WERI-Rb-1 (cell line): ENCODE measurements at regions not wholly inside any gene's neighbourhood (a gene's known extent, or its start where the extent isn't known, plus 50 kb on each side); places are given as distances from the start of the nearest gene placed in this dataset.
"Not testable (repeated sequence)": the region's sequence is repeated elsewhere in the genome, so short reads cannot be mapped to it uniquely, and the experiment has no call there.

Source experiments
- DNase-seq: peaks from one replicate; pipeline ENCODE4 v3.0.0-alpha.2; 2020
- H3K27ac ChIP-seq: fragments of 250-450 bp; sonication (Bioruptor Pico); 2 replicates; pipeline ENCODE4 v1.5.1; 2020; ENCODE audit warnings: mild to moderate bottlenecking, moderate library complexity
- H3K27me3 ChIP-seq: fragments of 250-450 bp; sonication (Bioruptor Pico); 2 replicates; pipeline ENCODE4 v1.5.1; 2021; ENCODE audit warnings: mild to moderate bottlenecking, low read depth, moderate library complexity; ENCODE audit not compliant: insufficient read depth, severe bottlenecking
- H3K36me3 ChIP-seq: fragments of 250-450 bp; sonication (Bioruptor Pico); 2 replicates; pipeline ENCODE4 v1.5.1; 2020; ENCODE audit warnings: mild to moderate bottlenecking, moderate library complexity
- H3K4me3 ChIP-seq: 2 replicates; pipeline ENCODE4 v1.5.1; 2011; ENCODE audit warnings: low read depth, mild to moderate bottlenecking, control low read depth, low read length
- H3K9me3 ChIP-seq: fragments of 250-450 bp; sonication (Bioruptor Pico); 2 replicates; pipeline ENCODE4 v1.5.1; 2021; ENCODE audit warnings: mild to moderate bottlenecking, moderate library complexity; ENCODE audit not compliant: severe bottlenecking
- CTCF ChIP-seq: IDR thresholded peaks from 2 replicates; pipeline ENCODE4 v1.5.1; 2011; ENCODE audit warnings: low read depth, mild to moderate bottlenecking, control low read depth, inconsistent platforms, low read length

- H3K4me3 ChIP-seq = no peak overlapping the region
- no peaks in the 10 kb centered on the region for H3K36me3 ChIP-seq
- H3K9me3 ChIP-seq = no peaks in the 10 kb centered on the region
- DNase-seq = no peak
- no peaks in the 10 kb centered on the region for H3K27me3 ChIP-seq
- no peak for TF ChIP-seq CTCF
- no peak overlapping the region for H3K27ac ChIP-seq
Observed at GRCh38 chr5:40227931-40228330, 451.8 kb upstream of the PTGER4 start.

GRCh38 chr5:40227366-40227765 is 452.3 kb upstream of the PTGER4 start:
- DNase-seq = no peak
- Histone ChIP-seq H3K36me3 (no peaks in the 10 kb centered on the region), H3K4me3 (no peak overlapping the region), H3K9me3 (no peaks in the 10 kb centered on the region), H3K27ac (no peak overlapping the region), H3K27me3 (no peaks in the 10 kb centered on the region)
- TF ChIP-seq CTCF = no peak

GRCh38 chr5:40226906-40227305 is 452.8 kb upstream of the PTGER4 start:
- H3K4me3 ChIP-seq = no peak overlapping the region
- H3K36me3 ChIP-seq = no peaks in the 10 kb centered on the region
- no peak for TF ChIP-seq CTCF
- no peaks in the 10 kb centered on the region for H3K27me3 ChIP-seq
- H3K27ac ChIP-seq = no peak overlapping the region
- H3K9me3 ChIP-seq = no peaks in the 10 kb centered on the region
- no peak for DNase-seq

- not testable (repeated sequence) for H3K4me3 ChIP-seq, H3K9me3 ChIP-seq, H3K27me3 ChIP-seq, DNase-seq, H3K36me3 ChIP-seq, H3K27ac ChIP-seq
Observed at GRCh38 chr5:40225147-40225546, 454.6 kb upstream of the PTGER4 start.

- DNase-seq = no peak
- Histone ChIP-seq H3K27ac (no peak overlapping the region), H3K4me3 (no peak overlapping the region), H3K9me3 (no peaks in the 10 kb centered on the region), H3K36me3 (no peaks in the 10 kb centered on the region), H3K27me3 (no peaks in the 10 kb centered on the region)
- no peak for TF ChIP-seq CTCF
Observed at GRCh38 chr5:40224421-40224820, 455.3 kb upstream of the PTGER4 start.

- DNase-seq = no peak
- no peak overlapping the region for H3K27ac ChIP-seq
- H3K4me3 ChIP-seq = no peak overlapping the region
- TF ChIP-seq CTCF = no peak
- no peaks in the 10 kb centered on the region for H3K36me3 ChIP-seq
- no peaks in the 10 kb centered on the region for H3K27me3 ChIP-seq
- no peaks in the 10 kb centered on the region for H3K9me3 ChIP-seq
Observed at GRCh38 chr5:40223884-40224402, 455.8 kb upstream of the PTGER4 start.
